Spleen (tissue), 7 donors: ENCODE measurements at regions not wholly inside any gene's neighbourhood (a gene's known extent, or its start where the extent isn't known, plus 50 kb on each side); places are given as distances from the start of the nearest gene placed in this dataset.

Experiments used
- POLR2A ChIP-seq, 3 donors: fragments of 450-650 bp; IDR thresholded peaks; one replicate each; pipeline ENCODE4 v1.5.1; 2017; ENCODE audit warnings: antibody characterized with exemption in 3 of 3, mild to moderate bottlenecking in 1 of 3
- TF ChIP-seq, protein P1 (sequence below), 11 experiments: fragments of 200-600 bp in 7 of 11; fragments of 450-650 bp in 4 of 11; sonication (generic) in 4 of 11; IDR thresholded peaks in 8 of 11; conservative IDR thresholded peaks in 3 of 11; 1 replicate in 7 of 11; 2 replicates in 4 of 11; pipeline versions ENCODE4 v1.4.0 to v1.8.0; 2016 to 2021; ENCODE audit warnings: antibody characterized with exemption in 11 of 11, inconsistent platforms in 4 of 11, mild to moderate bottlenecking in 1 of 11
- donor health status: DM: no; HTN: no; CAD: no; lungs with moderate emphysema.
- donor health status: DM: no; HTN: no; CAD: no.
- donor health status: DM: no; HTN: no; CAD: no.

DNA sequence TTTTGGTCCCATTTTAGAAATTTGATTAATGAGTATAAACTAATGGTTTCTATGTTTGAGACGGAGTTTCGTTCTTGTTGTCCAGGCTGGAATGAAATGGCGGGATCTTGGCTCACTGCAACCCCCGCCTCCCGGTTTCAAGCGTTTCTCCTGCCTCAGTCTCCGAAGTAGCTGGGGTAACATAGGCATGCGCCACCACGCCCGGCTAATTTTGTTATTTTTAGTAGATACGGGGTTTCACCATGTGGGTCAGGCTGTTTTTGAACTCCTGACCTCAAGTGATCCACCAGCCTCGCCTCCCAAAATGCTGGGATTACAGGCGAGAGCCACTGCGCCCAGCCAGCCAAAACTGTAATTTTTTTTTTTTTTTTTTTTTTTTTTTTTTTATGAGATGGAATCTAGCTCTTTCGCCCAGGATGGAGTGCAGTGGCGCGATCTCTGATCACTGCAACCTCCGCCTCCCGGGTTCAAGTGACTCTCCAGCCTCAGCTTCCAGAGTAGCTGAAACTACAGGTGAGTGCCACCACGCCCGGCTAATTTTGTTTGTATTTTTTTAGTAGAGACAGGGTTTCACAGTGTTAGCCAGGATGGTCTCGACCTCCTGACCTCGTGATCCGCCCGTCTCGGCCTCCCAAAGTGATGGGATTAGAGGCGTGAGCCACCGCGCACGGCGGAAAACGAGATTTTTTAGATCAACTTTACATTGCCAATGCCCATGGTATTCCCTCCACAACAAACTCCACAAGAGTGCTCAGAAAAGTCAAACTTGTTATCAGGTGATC is 127.8 kb downstream of the HFE start:
- peak in 1 of 3 donors; percentile 51 for TF ChIP-seq POLR2A (IDR thresholded peaks at IDR 0.05)
- TF ChIP-seq, protein P1, sequence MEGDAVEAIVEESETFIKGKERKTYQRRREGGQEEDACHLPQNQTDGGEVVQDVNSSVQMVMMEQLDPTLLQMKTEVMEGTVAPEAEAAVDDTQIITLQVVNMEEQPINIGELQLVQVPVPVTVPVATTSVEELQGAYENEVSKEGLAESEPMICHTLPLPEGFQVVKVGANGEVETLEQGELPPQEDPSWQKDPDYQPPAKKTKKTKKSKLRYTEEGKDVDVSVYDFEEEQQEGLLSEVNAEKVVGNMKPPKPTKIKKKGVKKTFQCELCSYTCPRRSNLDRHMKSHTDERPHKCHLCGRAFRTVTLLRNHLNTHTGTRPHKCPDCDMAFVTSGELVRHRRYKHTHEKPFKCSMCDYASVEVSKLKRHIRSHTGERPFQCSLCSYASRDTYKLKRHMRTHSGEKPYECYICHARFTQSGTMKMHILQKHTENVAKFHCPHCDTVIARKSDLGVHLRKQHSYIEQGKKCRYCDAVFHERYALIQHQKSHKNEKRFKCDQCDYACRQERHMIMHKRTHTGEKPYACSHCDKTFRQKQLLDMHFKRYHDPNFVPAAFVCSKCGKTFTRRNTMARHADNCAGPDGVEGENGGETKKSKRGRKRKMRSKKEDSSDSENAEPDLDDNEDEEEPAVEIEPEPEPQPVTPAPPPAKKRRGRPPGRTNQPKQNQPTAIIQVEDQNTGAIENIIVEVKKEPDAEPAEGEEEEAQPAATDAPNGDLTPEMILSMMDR (IDR thresholded peaks at IDR 0.05 in 8 of 11, conservative IDR thresholded peaks at IDR 0.05 in 3 of 11), result no peak
